Progenitor cell of endocrine pancreas (in vitro differentiated cells): ENCODE measurements at regions not wholly inside any gene's neighbourhood (a gene's known extent, or its start where the extent isn't known, plus 50 kb on each side); places are given as distances from the start of the nearest gene placed in this dataset.
A peak's percentile ranks its signal among the peaks of the same experiment; 100 is the strongest.
"Not testable (repeated sequence)": the region's sequence is repeated elsewhere in the genome, so short reads cannot be mapped to it uniquely, and the experiment has no call there.

Experiments used
- DNase-seq: peaks from one replicate; pipeline ENCODE4 v3.0.0; 2021; ENCODE audit warnings: low spot score; ENCODE audit not compliant: unreplicated experiment
- H3K27ac Mint-ChIP-seq: 2 replicates; pipeline ENCODE4 v1.8.0; 2021; ENCODE audit warnings: mild to moderate bottlenecking, moderate library complexity, mixed read lengths
- H3K27me3 Mint-ChIP-seq: 2 replicates; pipeline ENCODE4 v1.8.0; 2021; ENCODE audit warnings: mixed read lengths
- H3K36me3 Mint-ChIP-seq: 2 replicates; pipeline ENCODE4 v1.8.0; 2022; ENCODE audit warnings: mixed read lengths; ENCODE audit not compliant: insufficient read depth
- H3K4me1 Mint-ChIP-seq: 2 replicates; pipeline ENCODE4 v1.8.0; 2021; ENCODE audit warnings: low read depth, mixed read lengths
- H3K4me3 Mint-ChIP-seq: 2 replicates; pipeline ENCODE4 v1.8.0; 2021; ENCODE audit warnings: low read depth, mild to moderate bottlenecking, moderate library complexity, mixed read lengths
- H3K9me3 Mint-ChIP-seq: 2 replicates; pipeline ENCODE4 v1.8.0; 2021; ENCODE audit warnings: low read depth, mixed read lengths
- TF ChIP-seq, protein P1 (sequence below): fragments of 200-600 bp; sonication (generic); IDR thresholded peaks from one replicate; pipeline ENCODE4 v1.5.0; 2021; ENCODE audit warnings: antibody characterized with exemption, mild to moderate bottlenecking; ENCODE audit not compliant: unreplicated experiment

DNA sequence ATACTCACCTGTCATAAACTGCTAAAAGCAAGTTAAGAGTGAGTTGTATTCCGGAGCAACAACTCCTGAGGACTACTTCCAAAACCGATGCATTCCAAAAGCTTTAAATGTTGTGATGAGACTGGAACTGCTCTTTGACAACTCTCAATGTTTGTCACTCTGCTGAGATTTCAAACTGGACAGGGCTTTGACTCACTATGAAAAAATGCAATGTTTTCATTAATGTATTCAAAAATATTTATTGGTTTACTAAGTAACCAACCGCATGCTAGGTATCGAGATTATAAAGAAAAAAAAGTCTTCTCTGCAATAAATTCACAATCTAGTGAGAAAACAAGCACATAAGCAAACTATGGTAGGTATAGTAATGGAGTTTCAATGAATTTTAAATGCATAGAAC is 107.9 kb upstream of the GNAI1 start:
- TF ChIP-seq, protein P1, sequence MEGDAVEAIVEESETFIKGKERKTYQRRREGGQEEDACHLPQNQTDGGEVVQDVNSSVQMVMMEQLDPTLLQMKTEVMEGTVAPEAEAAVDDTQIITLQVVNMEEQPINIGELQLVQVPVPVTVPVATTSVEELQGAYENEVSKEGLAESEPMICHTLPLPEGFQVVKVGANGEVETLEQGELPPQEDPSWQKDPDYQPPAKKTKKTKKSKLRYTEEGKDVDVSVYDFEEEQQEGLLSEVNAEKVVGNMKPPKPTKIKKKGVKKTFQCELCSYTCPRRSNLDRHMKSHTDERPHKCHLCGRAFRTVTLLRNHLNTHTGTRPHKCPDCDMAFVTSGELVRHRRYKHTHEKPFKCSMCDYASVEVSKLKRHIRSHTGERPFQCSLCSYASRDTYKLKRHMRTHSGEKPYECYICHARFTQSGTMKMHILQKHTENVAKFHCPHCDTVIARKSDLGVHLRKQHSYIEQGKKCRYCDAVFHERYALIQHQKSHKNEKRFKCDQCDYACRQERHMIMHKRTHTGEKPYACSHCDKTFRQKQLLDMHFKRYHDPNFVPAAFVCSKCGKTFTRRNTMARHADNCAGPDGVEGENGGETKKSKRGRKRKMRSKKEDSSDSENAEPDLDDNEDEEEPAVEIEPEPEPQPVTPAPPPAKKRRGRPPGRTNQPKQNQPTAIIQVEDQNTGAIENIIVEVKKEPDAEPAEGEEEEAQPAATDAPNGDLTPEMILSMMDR = no peak
- Mint-ChIP-seq H3K9me3 (peaks cover 22% of the 10 kb centered on the region), H3K4me1 (no peaks in the 10 kb centered on the region)

DNA sequence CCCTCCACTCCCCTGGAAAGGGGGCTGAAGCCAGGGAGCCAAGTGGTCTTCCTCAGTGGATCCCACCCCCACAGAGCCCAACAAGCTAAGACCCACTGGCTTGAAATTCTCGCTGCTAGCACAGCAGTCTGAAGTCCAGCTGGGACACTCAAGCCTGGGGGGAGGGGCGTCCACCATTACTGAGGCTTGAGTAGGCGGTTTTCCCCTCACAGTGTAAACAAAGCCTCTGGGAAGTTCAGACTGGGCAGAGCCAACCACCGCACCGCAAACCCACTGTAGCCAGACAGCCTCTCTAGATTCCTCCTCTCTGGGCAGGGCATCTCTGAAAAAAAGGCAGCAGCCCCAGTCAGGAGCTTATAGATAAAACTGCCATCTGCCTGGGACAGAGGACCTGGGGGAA is 114.4 kb upstream of the GNAI1 start:
- not testable (repeated sequence) for H3K36me3 Mint-ChIP-seq, H3K4me3 Mint-ChIP-seq, H3K27ac Mint-ChIP-seq, H3K4me1 Mint-ChIP-seq, DNase-seq, H3K27me3 Mint-ChIP-seq
- peaks cover 24% of the 10 kb centered on the region for H3K9me3 Mint-ChIP-seq

More for the DNA sequence above, 107.9 kb upstream of the GNAI1 start:
- no peak overlapping the region for H3K27ac Mint-ChIP-seq
- DNase-seq = no peak
- no peak overlapping the region for H3K4me3 Mint-ChIP-seq
- H3K27me3 Mint-ChIP-seq = no peaks in the 10 kb centered on the region
- H3K36me3 Mint-ChIP-seq = peaks cover 1% of the 10 kb centered on the region

DNA sequence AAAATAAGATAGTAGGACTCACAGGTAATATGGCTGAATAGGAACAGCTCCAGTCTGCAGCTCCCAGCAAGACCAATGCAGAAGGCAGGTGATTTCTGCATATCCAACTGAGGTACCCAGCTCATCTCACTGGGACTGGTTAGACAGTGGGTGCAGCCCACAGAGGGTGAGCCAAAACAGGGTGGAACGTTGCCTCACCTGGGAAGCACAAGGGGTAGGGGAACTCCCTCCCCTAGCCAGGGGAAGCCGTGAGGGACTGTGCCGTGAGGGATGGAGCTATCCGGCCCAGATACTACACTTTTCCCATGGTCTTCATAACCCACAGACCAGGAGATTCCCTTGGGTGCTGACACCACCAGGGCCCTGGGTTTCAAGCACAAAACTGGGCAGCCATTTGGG is 114.8 kb upstream of the GNAI1 start:
- H3K4me1 Mint-ChIP-seq, H3K4me3 Mint-ChIP-seq, H3K27ac Mint-ChIP-seq: not testable (repeated sequence)

DNA sequence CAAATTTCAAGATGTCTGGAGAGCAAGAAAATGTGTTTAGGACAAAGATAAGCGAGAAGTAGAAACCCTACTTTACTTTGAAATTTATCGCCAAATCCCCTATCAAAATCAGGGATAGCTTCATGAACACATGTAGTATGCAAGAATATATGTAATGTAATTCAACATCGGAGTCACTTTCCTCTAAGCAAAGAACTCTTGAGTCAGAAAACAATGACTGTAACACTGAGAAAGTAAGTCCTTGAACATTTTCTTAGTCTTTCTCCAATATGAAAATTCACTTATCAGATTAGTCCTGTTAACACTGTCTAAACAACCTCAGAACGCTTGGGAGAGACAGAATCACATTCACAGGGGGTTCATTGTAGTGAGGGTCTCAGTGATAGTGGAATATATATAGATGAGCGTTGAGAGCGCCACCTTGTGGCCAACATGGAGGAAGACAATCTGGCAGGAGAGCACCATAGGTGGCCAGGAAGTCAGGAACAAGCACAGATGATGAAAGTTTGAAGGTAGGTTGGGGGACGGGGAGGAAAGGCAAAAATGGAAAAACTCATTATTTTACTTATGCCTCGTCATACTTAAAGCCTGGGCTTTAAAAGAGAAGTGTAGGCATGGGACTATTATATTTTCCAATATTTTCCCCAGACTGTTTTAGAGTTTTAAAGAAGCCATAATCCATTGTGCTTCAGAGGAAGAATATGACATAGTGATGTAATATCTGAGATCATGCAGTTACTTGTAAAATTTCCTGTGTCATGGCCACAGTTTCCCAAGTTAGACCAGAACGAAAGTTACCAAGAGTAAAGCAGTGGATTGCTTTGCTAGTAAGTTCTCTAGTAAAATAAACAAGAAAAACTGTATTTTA is 115.5 kb upstream of the GNAI1 start:
- no peaks in the 10 kb centered on the region for H3K27me3 Mint-ChIP-seq
- DNase-seq = peak; percentile 22
- H3K4me3 Mint-ChIP-seq = no peak overlapping the region
- TF ChIP-seq, protein P1 = peak; percentile 94
- peaks cover 1% of the 10 kb centered on the region for H3K36me3 Mint-ChIP-seq
- no peak overlapping the region for H3K27ac Mint-ChIP-seq
- no peaks in the 10 kb centered on the region for H3K4me1 Mint-ChIP-seq
- peaks cover 26% of the 10 kb centered on the region for H3K9me3 Mint-ChIP-seq

More for the DNA sequence above, 114.8 kb upstream of the GNAI1 start:
- H3K27me3 Mint-ChIP-seq, DNase-seq, H3K36me3 Mint-ChIP-seq: not testable (repeated sequence)
- H3K9me3 Mint-ChIP-seq = peaks cover 24% of the 10 kb centered on the region

DNA sequence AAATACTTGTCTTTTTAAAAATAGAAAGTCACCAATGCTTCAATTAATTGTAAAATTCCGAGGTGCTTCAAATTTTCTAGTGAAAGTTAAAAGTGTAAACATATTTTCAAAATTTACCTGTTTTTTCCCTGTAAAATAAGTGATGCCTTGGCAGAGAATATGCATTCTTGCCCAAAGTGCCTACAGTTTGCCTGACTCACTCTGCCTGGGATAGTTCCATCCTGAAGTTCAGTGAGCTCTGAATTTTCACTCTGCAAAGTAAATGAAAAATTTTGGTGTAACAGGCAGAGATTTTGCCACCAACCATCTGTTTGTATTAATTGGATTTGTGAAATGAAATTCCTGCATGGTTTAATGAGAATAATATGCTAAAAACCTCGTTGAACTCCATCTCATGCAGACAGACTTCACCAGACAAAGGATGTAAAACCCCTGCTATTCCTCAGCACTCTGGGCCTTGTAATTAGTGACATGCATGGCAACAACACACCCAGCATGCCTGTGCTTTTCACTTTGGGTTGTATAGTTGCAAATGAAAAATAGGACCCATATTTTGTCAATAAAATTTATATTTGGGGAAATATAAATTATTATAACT is 117.4 kb upstream of the GNAI1 start:
- peaks cover 3% of the 10 kb centered on the region for H3K36me3 Mint-ChIP-seq
- no peak for DNase-seq
- H3K4me1 Mint-ChIP-seq = peaks cover 1% of the 10 kb centered on the region
- H3K4me3 Mint-ChIP-seq = no peak overlapping the region
- no peak overlapping the region for H3K27ac Mint-ChIP-seq
- H3K9me3 Mint-ChIP-seq = peaks cover 21% of the 10 kb centered on the region
- TF ChIP-seq, protein P1 = no peak
- H3K27me3 Mint-ChIP-seq = no peaks in the 10 kb centered on the region

DNA sequence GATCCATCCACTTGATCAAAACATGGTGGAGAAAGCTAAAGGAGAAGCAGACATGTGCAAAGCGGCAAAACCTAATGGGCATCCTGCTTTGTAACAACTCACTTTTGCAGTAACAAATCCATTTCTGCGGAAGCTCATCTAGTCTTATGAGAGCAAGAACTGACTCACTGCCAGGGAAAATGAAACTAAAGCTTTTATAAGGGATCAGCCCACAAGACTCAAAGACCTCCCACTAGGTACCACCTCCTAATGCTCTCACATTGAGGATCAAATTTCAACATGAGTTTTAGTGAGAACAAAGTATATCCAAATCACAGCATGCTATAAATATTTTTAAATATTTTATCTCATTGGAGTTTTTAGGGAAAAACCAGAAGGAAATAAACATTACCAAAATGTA is 120.1 kb upstream of the GNAI1 start:
- peaks cover 3% of the 10 kb centered on the region for H3K36me3 Mint-ChIP-seq
- H3K4me1 Mint-ChIP-seq = peaks cover 1% of the 10 kb centered on the region
- H3K27me3 Mint-ChIP-seq = no peaks in the 10 kb centered on the region
- TF ChIP-seq, protein P1 = no peak
- no peak for DNase-seq
- H3K27ac Mint-ChIP-seq = no peak overlapping the region
- H3K4me3 Mint-ChIP-seq = no peak overlapping the region
- peaks cover 17% of the 10 kb centered on the region for H3K9me3 Mint-ChIP-seq
